HG02970 (cell line): ENCODE measurements at regions not wholly inside any gene's neighbourhood (a gene's known extent, or its start where the extent isn't known, plus 50 kb on each side); places are given as distances from the start of the nearest gene placed in this dataset.
A peak's percentile ranks its signal among the peaks of the same experiment; 100 is the strongest.

Experiments
- ATAC-seq: cut with Tn5 transposase; IDR thresholded peaks from one replicate; pipeline ENCODE4 v1.9.1; 2021; ENCODE audit warnings: mild to moderate bottlenecking, moderate library complexity, moderate number of reproducible peaks; ENCODE audit not compliant: unreplicated experiment, low FRiP score

DNA sequence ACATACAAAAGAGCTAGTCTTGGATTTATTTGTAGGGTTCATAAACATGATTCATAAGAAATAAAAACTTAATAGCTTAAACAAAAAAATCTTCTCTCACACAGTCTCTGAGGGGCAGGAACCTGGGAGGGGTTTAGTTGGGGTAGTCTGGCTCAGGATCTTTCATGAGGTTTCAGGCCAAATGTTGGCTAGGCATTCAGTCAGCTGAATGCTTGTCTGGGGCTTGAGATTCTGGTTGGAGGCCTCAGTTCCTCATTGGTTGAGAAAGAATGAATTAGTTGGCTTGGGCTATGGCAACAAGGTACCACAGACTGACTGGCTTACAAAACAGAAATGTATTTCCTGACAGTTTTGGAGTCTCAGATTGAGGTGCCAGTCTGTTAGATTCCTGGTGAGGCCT lies 74.3 kb downstream of the ANKRD7 start:
- ATAC-seq = no peak

DNA sequence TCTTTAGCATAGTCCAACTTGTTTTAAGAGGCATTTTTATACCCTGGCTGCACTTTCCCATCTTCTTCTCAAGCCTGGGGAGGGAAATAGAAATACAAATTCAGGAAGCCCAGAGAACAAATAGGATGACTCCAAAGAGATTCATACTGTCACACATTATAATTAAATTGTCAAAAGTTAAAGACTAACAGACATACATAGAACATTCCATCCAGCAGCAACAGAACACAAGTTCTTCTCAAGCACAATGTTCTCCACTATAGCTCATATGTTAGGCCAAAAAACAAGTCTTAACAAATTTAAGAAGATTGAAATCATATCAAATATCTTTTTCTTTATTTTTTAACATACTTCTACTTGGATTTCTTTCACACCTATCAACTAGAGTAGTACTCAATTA lies 75.7 kb downstream of the ANKRD7 start:
- ATAC-seq = no peak

DNA sequence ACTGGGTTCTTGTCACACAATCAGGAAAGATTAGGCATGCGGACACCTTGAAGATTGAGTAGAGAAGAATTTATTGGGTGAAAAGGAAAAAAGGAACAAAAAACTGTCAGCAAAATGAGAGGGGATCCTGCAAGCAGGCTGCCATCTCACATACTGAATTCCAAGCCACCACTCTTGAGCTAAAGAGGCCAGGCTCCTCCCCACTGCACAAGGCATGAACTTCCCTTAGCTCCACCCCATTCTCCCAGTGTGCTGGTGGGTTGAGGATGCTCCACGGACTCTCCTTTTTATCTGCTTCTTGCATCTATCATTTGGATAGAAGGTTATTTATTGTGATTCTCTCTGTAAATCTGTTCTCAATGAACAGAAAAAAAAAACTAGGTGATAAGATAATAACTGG lies 79.6 kb downstream of the ANKRD7 start:
- no peak for ATAC-seq

DNA sequence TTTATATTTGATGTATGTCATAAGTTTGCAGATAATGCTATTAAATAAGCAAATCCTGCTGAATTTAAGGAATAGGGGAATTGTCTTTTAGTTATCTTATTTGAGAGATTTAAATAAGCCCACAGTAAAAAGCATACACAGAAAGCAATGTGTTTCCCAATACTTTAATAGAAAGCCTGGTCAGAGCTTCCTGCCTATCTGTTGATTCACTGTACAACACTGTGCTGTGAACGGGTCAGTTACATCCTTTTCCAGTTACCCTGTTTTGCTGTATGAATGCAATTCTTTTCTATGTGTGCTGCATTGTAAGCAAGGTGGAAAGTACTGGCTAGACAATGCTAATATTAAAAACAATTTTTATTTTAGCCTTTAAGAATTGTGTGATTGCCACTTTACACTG lies 81.2 kb downstream of the ANKRD7 start:
- no peak for ATAC-seq

DNA sequence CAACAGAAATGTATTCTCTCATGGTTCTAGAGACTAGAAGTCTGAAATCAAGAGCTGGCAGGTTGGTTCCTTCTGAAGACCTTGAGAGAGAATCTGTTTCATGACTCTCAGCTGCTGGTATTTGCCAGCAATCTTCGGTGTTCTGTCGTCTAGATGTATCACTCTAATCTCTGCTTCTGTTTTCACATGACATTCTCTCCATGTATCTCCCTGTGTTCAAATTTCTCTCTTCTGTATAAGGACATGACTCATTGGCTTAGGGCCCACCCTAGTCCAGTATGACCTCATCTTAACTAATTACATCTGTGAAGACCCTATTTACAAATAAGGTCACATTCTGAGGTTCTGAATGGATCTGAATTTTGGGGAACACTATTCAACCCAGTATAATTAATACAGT lies 82.3 kb downstream of the ANKRD7 start:
- no peak for ATAC-seq

DNA sequence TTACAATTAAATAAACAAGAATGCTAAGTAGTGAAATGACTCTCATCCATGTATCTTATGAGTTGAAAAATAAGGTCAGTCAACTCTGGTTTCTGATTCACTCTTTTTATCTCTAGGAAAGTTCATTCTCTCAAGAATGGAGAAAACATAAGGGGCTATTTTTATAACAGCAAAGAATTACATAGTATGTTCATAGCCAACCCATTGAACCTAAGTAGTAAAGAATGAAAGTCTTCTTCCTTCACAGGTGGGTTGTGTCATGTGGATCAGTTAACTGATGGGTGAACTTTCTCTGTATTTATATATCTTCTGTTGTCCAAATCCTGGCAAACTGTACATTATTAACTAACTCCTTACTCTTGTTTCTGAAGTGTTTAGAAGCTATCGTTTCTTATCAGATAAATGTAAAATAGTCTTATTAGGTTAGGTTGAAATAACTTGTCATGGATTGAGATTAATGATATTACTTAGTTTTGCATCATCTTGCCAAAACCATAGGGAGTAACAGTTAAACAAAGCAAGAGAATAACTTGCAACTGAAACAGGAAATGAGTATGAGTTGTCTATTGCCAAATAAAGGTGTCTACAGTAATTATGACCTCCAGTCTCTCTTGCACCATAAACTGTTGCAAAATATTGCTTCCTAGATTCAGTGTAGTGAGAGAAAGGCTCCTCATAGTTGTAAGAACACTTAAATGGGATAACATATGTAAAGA lies 86.8 kb downstream of the ANKRD7 start:
- peak; percentile 78 for ATAC-seq

DNA sequence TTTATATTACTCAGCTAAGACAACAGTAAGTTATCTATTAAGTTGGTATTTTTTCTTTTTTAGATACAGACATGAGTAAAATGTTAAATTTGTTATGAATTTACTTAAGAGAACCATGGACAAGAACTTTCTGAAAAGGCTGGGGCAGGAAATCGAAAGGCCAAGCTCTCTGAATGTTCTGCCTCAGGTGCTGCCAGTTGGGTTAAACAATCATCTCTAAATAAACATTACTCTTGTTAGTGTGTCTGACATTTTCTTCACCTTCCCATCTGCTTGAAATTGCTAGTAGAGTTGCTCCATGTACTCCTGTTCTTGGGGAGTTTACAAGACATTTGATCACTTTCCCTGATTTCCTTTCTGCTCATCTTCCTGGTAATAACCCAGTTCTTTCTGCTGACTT lies 87.5 kb downstream of the ANKRD7 start:
- ATAC-seq = peak; percentile 43

DNA sequence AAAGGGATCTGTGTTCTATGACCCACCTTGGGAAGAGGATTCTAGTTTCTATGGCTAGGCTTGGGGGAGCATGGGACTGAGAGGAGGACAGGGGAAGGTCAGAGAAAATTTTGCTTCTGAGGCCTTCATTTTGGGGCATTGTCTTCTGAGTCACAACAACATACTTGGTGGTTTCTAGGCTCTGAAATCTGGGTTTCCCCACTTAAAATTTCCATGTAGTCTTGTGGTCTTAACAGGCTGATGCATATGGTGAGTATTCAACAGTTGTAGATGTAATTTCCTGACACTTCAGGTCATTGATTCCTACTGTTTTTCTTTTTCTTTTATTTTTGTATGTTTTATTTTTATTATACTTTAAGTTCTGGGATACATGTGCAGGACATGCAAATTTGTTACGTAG lies 88.5 kb downstream of the ANKRD7 start:
- peak; percentile 62 for ATAC-seq

DNA sequence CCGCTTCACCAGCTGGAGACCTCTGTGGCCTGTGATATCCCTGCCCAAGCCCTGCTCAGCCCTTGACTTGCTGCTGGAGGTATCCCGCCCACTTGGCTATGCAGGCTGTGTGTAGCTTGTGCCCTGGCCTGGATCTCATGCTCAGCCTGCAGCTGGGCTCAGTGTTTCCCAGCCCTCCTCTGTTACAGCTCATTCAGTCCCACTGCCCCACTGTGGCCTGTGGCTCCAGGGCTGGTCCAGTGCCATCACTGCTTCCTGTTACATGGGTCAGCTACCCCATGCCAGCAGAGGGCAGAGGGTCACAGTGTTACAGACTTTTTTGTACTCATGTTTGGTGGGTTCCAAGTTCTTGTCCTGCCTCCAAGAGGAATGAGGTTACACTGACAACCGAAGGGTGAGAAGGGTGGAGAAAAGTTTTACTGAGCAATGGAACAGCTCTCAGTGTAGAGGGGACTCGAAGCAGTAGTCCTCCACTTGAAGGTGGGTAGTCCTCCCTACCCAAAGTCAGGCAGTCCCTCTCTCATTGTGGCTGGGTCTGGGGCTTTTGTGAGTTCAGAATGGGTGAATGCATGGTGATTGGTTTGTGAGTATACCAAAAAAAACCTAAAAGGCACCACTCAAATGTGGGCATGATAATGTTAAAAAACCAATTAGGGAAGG lies 100.4 kb downstream of the ANKRD7 start:
- no peak for ATAC-seq

DNA sequence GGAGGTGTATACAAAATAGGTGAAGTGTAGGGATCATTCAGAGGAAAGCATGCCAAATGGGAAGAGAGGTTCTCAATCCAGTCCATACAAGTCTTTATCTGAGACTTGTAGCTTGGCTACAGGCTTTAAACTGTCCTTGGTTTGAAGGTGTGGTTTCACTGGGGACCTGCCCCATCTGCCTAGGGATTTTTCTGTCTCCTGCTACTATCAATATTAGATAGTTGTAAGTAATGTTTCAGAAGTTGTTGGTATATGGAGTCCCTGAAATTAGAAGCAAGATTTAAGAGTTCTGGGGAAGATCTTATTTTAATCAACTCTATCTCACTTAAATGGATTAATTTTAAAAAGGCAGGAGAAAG lies 100.9 kb downstream of the ANKRD7 start:
- no peak for ATAC-seq

DNA sequence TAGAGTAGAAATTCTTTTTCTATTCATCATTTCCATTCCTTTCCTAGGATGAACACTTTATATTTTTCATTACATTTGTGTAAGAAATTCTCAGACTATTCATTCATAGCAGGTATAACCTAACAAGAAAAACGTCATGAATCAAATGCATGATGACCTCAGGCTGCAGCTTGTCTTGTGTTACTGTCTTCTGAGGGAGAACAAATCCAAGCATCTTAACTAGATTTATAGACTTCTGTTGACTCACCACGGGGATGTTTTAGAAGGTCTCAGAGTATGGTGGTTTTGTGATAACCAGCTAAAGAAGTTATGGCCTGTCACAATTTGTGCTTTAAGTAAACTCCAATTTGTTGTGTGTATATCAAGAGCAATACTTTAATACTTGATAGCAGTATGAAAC lies 102.7 kb downstream of the ANKRD7 start:
- ATAC-seq = no peak

DNA sequence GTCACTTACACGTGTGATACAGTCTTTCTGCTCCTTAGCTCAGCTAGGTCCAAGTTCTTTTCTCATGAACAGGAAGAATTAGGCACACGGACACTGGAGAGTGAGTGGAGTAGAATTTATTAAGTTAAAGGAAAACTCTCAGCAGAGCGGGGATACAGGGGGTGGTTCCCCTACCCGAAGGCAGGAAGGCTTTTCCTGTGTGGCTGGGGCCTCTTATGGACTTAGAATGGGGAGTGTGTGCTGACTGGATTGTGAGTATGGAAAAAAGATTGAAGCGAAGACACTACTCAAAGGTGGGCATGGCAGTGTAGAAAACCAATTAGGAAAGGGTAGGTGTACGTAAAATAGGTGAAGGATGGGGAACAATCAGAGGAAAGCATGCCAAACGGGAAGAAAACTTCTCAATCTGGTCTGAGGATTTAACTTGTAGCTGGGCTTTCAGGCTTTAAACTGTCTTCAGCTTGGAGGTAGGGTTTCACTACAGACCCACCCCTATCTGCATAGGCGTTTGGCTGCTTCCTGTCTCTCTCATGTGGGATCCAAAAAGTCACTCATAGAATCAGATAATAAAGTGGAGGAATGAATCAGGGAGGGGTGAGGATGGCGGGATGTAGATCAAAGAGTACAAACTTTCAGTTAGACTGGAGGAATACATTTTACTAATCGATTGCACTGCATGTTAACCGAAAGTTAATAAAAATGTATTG lies 104.2 kb downstream of the ANKRD7 start:
- no peak for ATAC-seq

DNA sequence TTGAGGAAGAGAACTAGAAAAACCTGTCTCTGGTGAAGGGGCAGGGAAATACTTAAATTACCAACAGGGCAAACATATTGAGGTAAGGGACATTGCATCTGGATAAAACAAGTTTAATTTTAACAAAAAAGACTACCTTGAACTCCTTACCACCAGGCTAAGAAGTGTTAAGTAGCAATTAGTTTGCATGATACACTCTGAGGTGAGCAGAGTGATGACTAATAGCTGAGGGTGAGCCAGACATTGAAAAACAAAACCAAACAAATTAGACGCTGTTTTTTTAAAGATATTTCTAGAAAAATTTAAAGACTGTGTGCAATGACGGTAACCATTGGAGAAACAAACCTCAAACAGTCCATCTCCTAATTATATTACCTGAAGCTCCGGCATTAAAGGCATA lies 105.9 kb downstream of the ANKRD7 start:
- ATAC-seq = no peak

DNA sequence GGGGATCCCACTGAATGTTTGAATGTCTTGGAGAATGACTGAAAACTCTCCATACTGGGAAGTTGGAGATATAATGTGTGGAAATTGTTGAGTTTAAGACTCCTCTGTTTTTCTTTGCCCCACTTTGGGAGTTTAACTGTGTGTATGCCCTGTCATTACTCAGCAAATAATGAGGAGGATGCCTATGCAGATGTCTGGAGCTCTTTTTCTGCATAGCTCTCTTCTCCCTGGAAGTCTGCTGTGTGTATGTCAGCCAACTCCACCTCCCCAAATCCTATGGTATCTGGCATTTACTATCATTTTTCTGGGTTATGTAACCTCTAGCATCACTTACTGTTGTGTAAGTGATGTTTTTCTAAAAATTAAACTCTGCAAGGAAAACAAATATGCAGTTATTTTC lies 122.2 kb downstream of the ANKRD7 start:
- ATAC-seq = no peak

DNA sequence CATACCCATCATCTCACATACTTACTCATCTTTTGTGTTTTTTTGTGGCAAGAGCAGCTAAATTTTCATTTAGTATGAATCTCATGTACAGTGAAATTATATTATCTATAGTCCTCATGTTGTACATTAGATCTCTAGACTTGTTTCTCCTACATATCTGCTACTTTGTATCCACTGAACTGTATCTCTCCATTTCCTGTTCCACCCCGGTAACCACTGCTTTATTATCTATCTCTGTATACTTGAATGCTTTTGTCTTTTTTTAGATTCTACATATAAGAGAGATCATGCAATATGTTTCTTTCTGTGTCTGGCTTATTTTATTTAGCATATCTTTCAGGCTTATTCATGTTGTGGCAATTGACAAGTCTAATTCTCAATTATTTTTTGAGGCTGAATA lies 125.1 kb downstream of the ANKRD7 start:
- no peak for ATAC-seq

DNA sequence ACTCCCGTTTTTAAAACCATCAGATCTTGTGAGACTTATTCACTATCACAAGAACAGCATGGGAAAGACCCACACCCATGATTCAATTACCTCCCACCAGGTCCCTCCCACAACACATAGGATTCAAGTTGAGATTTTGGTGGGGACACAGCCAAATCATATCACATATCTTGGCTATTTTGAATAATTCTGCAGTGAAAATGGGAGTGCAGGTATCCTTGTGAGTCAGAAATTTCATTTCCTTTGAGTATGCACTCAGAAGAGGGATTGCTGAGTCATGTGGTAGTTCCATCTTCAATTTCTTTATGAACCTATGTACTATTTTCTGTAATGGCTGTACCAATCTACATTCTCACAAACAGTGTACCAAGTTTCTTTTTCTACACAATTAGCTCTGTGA lies 125.8 kb downstream of the ANKRD7 start:
- no peak for ATAC-seq

DNA sequence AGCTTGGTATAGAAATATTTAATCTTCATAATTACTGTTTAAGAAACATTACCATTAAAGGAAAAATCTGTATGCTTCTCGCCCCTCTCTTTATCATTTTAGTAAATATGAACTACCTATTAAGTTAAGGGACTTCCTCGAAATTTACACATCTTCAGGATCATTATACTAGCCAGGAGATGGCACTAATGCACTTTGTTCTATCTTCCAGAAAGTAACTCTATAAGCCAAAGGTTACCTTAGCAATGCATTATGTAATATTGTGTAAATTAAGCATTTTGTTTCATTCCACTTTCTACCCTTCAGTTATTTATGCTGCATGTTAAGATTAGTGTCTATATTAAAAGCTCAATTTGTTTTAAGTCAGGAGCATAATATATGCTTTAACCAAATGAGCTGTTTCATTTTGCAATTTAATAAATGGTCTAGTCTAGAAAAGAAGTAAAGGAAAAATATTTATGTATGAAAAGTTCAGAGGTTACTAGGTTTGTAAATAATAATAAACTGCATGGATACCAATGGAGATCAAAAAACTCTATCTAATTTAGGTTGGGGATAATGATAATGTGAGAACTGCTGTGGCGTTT lies 128.5 kb downstream of the ANKRD7 start:
- no peak for ATAC-seq

DNA sequence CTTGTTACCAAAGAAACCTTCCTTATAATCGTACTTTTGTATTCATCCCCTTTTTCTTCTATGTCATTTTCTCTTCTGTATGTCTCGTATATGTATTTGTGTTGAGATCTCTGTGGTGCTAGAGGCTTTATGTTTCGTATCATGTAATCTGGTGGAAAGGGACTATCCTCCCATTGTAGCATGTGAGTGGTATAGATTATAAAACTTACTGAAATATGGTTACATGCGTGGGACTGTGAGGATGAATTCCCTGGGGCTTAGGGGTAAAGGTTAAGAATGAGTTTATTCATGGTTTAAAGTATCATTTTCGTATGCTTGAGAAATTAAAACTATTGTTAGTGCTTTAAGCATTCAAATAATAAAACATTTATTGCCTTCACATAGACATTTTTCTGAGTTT lies 141.9 kb downstream of the ANKRD7 start:
- ATAC-seq = no peak

DNA sequence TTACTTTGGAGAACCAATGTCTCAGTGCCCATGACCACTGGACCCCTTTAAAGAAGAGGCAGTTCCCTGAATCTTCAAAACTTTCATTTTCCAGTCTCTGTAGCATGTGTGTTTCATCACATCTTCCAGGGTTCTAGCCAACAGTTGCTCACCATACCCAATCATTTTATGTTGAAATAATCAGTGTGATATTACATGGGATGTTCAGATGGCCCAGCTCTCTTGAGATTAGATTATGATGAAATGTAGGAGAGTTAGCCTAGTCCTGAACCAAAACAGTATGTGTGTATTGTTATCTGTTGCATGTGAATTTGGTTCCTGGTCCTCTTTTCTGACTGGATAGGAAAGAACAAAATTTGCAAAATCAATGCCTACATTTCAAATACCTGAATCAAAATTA lies 144.5 kb downstream of the ANKRD7 start:
- no peak for ATAC-seq

DNA sequence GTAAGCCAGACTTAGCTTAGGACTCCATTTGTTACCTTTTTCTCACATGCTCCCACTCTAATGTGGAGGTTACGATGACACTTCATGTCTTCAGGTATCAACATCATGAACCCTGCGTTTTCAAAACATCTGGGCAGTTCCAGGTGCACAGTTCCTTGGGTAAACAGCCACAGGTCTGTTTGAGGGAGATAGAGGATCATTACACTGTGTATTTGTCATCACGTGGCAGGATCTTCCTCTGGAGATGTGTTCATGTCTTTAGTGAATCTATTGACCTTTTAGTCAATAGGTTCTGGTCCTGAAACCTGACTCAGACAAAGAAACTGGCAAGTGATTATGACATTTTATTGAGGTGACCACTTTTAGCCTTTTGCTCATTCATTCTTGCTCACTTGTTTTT lies 145.5 kb downstream of the ANKRD7 start:
- ATAC-seq = no peak

DNA sequence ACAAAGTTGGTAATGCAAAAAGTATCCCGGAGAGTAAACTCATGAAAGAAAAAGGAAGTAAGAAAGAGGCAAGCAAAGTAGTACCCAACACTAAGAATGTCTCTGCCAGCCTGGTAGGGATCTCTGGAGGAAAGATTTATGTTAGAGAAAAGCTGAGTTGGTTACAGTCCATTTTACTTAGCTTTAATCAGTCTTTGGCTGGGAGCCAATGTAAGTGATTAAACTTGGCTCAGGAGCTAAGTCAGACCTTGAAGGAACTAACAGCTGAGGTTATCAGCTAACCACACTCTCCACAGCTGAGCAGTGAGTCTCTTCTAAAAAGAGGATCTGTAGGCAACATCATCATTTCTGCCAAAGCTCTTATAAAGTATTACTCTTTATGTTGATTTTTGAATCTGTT lies 148.0 kb downstream of the ANKRD7 start:
- no peak for ATAC-seq

DNA sequence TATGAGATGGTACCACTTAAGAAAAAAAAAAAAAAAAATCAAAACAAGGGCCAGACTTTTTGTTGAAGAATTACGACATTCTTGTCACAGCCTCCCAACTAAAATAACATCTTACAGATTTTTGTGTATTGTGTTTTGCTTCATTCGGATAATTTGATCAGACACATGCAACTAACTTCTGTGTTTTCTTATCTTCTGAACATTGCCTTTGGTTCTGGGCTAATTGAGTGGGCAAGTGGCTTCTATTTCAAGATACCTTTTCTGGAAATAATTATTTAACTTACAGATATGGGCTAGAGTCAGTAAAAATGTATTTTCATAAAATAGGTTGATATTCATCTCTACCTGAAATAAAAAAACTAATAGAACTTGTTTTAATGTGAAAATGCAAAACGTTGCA lies 165.1 kb downstream of the ANKRD7 start:
- no peak for ATAC-seq
